H9 (cell line): ENCODE measurements at regions not wholly inside any gene's neighbourhood (a gene's known extent, or its start where the extent isn't known, plus 50 kb on each side); places are given as distances from the start of the nearest gene placed in this dataset.

Experiments used
- DNase-seq: peaks from one replicate; pipeline ENCODE4 v3.0.0-alpha.2; 2017
- H2AFZ ChIP-seq: one replicate; pipeline ENCODE4 v1.6.1; 2013; ENCODE audit warnings: mild to moderate bottlenecking, low read length, control low read depth, moderate library complexity
- H2AK5ac ChIP-seq: 2 replicates; pipeline ENCODE4 v1.6.1; 2013; ENCODE audit warnings: low read length, control low read depth, mixed read lengths; ENCODE audit not compliant: insufficient read length
- H2BK120ac ChIP-seq: one replicate; pipeline ENCODE4 v1.6.1; 2013; ENCODE audit warnings: low read depth, mild to moderate bottlenecking, low read length, control low read depth, inconsistent platforms; ENCODE audit not compliant: poor library complexity, severe bottlenecking
- H2BK12ac ChIP-seq: 2 replicates; pipeline ENCODE4 v1.6.1; 2013; ENCODE audit warnings: low read length, control low read depth, mixed read lengths, low read depth; ENCODE audit not compliant: insufficient read length
- H2BK15ac ChIP-seq: 2 replicates; pipeline ENCODE4 v1.6.1; 2013; ENCODE audit warnings: low read depth, low read length, control low read depth
- H2BK20ac ChIP-seq: one replicate; pipeline ENCODE4 v1.6.1; 2013; ENCODE audit warnings: low read depth, mild to moderate bottlenecking, low read length, control low read depth, inconsistent platforms; ENCODE audit not compliant: poor library complexity, severe bottlenecking
- H2BK5ac ChIP-seq: 2 replicates; pipeline ENCODE4 v1.6.1; 2013; ENCODE audit warnings: low read length, control low read depth, mixed read lengths; ENCODE audit not compliant: insufficient read length
- H3K14ac ChIP-seq: 2 replicates; pipeline ENCODE4 v1.6.1; 2013; ENCODE audit warnings: low read length, control low read depth; ENCODE audit not compliant: insufficient read depth
- H3K18ac ChIP-seq: 2 replicates; pipeline ENCODE4 v1.6.1; 2013; ENCODE audit warnings: low read depth, mild to moderate bottlenecking, mixed read lengths, low read length, control low read depth; ENCODE audit not compliant: insufficient read length
- H3K23ac ChIP-seq: 2 replicates; pipeline ENCODE4 v1.6.1; 2013; ENCODE audit warnings: low read length, control low read depth, mixed read lengths, low read depth; ENCODE audit not compliant: insufficient read length
- H3K23me2 ChIP-seq: 2 replicates; pipeline ENCODE4 v1.6.1; 2013; ENCODE audit warnings: low read depth, mild to moderate bottlenecking, mixed read lengths, low read length, control low read depth; ENCODE audit not compliant: insufficient read length, poor library complexity, severe bottlenecking
- H3K27ac ChIP-seq: 2 replicates; pipeline ENCODE4 v1.5.1; 2013; ENCODE audit warnings: low read length, control low read depth, mixed read lengths, low read depth; ENCODE audit not compliant: insufficient read length
- H3K27me3 ChIP-seq: 2 replicates; pipeline ENCODE4 v1.6.1; 2013; ENCODE audit warnings: low read length, control low read depth, inconsistent platforms; ENCODE audit not compliant: insufficient read depth
- H3K4ac ChIP-seq: 2 replicates; pipeline ENCODE4 v1.6.1; 2013; ENCODE audit warnings: low read depth, mild to moderate bottlenecking, control low read depth, inconsistent platforms, low read length, moderate library complexity
- H3K4me1 ChIP-seq: 2 replicates; pipeline ENCODE4 v1.6.1; 2013; ENCODE audit warnings: low read length, control low read depth, inconsistent platforms; ENCODE audit not compliant: insufficient read depth
- H3K4me2 ChIP-seq: 2 replicates; pipeline ENCODE4 v1.6.1; 2013; ENCODE audit warnings: low read length, control low read depth, mixed read lengths; ENCODE audit not compliant: insufficient read length, insufficient read depth
- H3K56ac ChIP-seq: 2 replicates; pipeline ENCODE4 v1.6.1; 2013; ENCODE audit warnings: low read depth, mild to moderate bottlenecking, mixed read lengths, low read length, control low read depth; ENCODE audit not compliant: insufficient read length
- H3K79me1 ChIP-seq: 2 replicates; pipeline ENCODE4 v1.6.1; 2013; ENCODE audit warnings: low read depth, mild to moderate bottlenecking, moderate library complexity, low read length, control low read depth, inconsistent platforms; ENCODE audit not compliant: insufficient read depth, poor library complexity, severe bottlenecking
- H3K79me2 ChIP-seq: 2 replicates; pipeline ENCODE4 v1.6.1; 2013; ENCODE audit warnings: low read length, control low read depth, inconsistent platforms; ENCODE audit not compliant: insufficient read depth
- H3K9ac ChIP-seq: 2 replicates; pipeline ENCODE4 v1.6.1; 2013; ENCODE audit warnings: low read length, control low read depth, mixed read lengths; ENCODE audit not compliant: insufficient read length; ENCODE audit errors: extremely low read depth
- H3K9me3 ChIP-seq: one replicate; pipeline ENCODE4 v1.6.1; 2013; ENCODE audit warnings: low read depth, low read length, inconsistent platforms; ENCODE audit not compliant: control insufficient read depth
- H3T11ph ChIP-seq: one replicate; pipeline ENCODE4 v1.6.1; 2013; ENCODE audit warnings: mild to moderate bottlenecking, low read length, control low read depth, inconsistent platforms
- H4K20me1 ChIP-seq: one replicate; pipeline ENCODE4 v1.6.1; 2013; ENCODE audit not compliant: control insufficient read depth, insufficient read length, insufficient read depth
- H4K5ac ChIP-seq: 2 replicates; pipeline ENCODE4 v1.6.1; 2013; ENCODE audit warnings: low read depth, mild to moderate bottlenecking, mixed read lengths, low read length, control low read depth; ENCODE audit not compliant: insufficient read length
- H4K8ac ChIP-seq: replicated peaks from 2 replicates; pipeline ENCODE4 v1.6.1; 2013; ENCODE audit warnings: low read length, control low read depth, mixed read lengths, low read depth; ENCODE audit not compliant: insufficient read length
- H4K91ac ChIP-seq: 2 replicates; pipeline ENCODE4 v1.6.1; 2013; ENCODE audit warnings: low read depth, mild to moderate bottlenecking, moderate library complexity, mixed read lengths, low read length, control low read depth; ENCODE audit not compliant: insufficient read length
- H3K27ac Mint-ChIP-seq, 3 experiments: 2 replicates in 2 of 3; 3 replicates in 1 of 3; pipeline ENCODE4 v1.8.0; 2020 to 2021; ENCODE audit warnings: mixed read lengths in 3 of 3, mild to moderate bottlenecking in 1 of 3, moderate library complexity in 1 of 3
- H3K27me3 Mint-ChIP-seq: 2 replicates; pipeline ENCODE4 v1.8.0; 2021; ENCODE audit warnings: low read depth, mild to moderate bottlenecking, moderate library complexity, mixed read lengths
- H3K36me3 Mint-ChIP-seq, 3 experiments: 2 replicates in 2 of 3; 3 replicates in 1 of 3; pipeline ENCODE4 v1.8.0; 2020 to 2021; ENCODE audit warnings: low read depth in 3 of 3, mixed read lengths in 3 of 3; ENCODE audit not compliant: insufficient read depth in 1 of 3
- H3K4me1 Mint-ChIP-seq, 2 experiments: 2 replicates each; pipeline ENCODE4 v1.8.0; 2020; ENCODE audit warnings: mixed read lengths in 2 of 2
- H3K4me3 Mint-ChIP-seq, 2 experiments: 2 replicates in 1 of 2; 3 replicates in 1 of 2; pipeline ENCODE4 v1.8.0; 2020 to 2021; ENCODE audit warnings: mild to moderate bottlenecking in 2 of 2, mixed read lengths in 2 of 2, moderate library complexity in 1 of 2
- H3K9me3 Mint-ChIP-seq, 2 experiments: 2 replicates in 1 of 2; 3 replicates in 1 of 2; pipeline ENCODE4 v1.8.0; 2020; ENCODE audit warnings: mild to moderate bottlenecking in 2 of 2, mixed read lengths in 2 of 2, moderate library complexity in 1 of 2
- CTCF ChIP-seq: fragments of 200-600 bp; sonication (generic); conservative IDR thresholded peaks from 3 replicates; pipeline ENCODE4 v1.8.0; 2021; ENCODE audit warnings: antibody characterized with exemption, mild to moderate bottlenecking
- WGBS: extraction: QIAGEN DNeasy Blood & Tissue Kit; methylation state at CpG from one replicate; pipeline ENCODE4 v1.1.7; 2013; ENCODE audit warnings: missing lambda C conversion rate, low lambda C conversion rate, mixed read lengths; ENCODE audit not compliant: insufficient read length; ENCODE audit errors: extremely low coverage; 5-methylcytosine and 5-hydroxymethylcytosine counted together

DNA sequence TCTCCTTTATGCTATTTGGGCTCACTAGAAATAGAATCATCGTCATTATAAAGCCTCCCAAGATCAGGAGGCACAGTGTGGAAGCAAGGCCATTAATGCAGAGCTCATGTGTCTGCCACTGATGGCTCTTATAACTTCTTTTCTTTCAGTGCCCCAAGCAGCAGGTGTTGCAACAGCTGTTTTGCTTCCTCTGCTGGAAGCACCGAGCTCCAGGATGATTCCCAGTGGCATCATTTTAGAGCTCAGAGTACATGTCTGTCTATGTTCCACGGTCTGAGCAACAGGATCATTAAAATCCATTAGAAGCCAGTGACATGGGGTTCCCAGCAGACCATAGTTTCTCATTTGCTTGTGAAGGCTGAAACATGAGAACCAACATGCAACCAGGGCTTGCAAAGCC lies 803.0 kb upstream of the FAT3 start:
- no peak for TF ChIP-seq CTCF
- no peak overlapping the region for H3K4me2 ChIP-seq
- H2BK20ac ChIP-seq: no peak overlapping the region
- Mint-ChIP-seq H3K27me3 (peaks cover 2% of the 10 kb centered on the region; the same call in 1 of the 2 replicates), H3K27ac (no peak overlapping the region), H3K9me3 (no peaks in the 10 kb centered on the region), H3K4me3 (no peak overlapping the region), H3K4me1 (no peaks in the 10 kb centered on the region; a peak in 1 of 4 replicates), H3K36me3 (no peaks in the 10 kb centered on the region)
- H3K9ac ChIP-seq: no peak overlapping the region
- no peak overlapping the region for H3K18ac ChIP-seq
- no peak overlapping the region for H2BK5ac ChIP-seq
- H3K9me3 ChIP-seq: no peaks in the 10 kb centered on the region
- H3K23me2 ChIP-seq: no peaks in the 10 kb centered on the region
- H4K8ac ChIP-seq: no peak overlapping the region
- no peak overlapping the region for H3K4ac ChIP-seq
- H2AFZ ChIP-seq: no peak overlapping the region
- no peak for DNase-seq
- H3K56ac ChIP-seq: no peak overlapping the region
- H3K27ac ChIP-seq: no peak overlapping the region
- no peak overlapping the region for H2BK15ac ChIP-seq
- no peaks in the 10 kb centered on the region for H3K79me2 ChIP-seq
- WGBS: no CpG with 5 or more reads among the region's 3 CpGs
- H3K4me1 ChIP-seq: no peaks in the 10 kb centered on the region
- H3K27me3 ChIP-seq: no peaks in the 10 kb centered on the region
- no peak overlapping the region for H2BK120ac ChIP-seq
- H2AK5ac ChIP-seq: no peak overlapping the region
- no peak overlapping the region for H3T11ph ChIP-seq
- H4K91ac ChIP-seq: no peak overlapping the region
- H2BK12ac ChIP-seq: no peak overlapping the region
- H4K5ac ChIP-seq: no peak overlapping the region
- H3K79me1 ChIP-seq: no peaks in the 10 kb centered on the region
- H3K23ac ChIP-seq: no peak overlapping the region
- H4K20me1 ChIP-seq: no peaks in the 10 kb centered on the region
- H3K14ac ChIP-seq: no peak overlapping the region
